HepG2 (cell line): ENCODE measurements at regions not wholly inside any gene's neighbourhood (a gene's known extent, or its start where the extent isn't known, plus 50 kb on each side); places are given as distances from the start of the nearest gene placed in this dataset.

Experiments used
- ATAC-seq: fragments of 200-7000 bp; cut with Tn5 transposase; 3 replicates; pipeline ENCODE4 v1.9.1; 2020; ENCODE audit warnings: mild to moderate bottlenecking, moderate library complexity
- BruUV-seq: library from RNA; stranded (reverse); fragments of 400-500 nt; replicated peaks from 2 replicates; lab custom pipeline; 2021; lab: Mats Ljungman, UMichigan
- CTCF ChIA-PET: fragments of 300-600 bp; formaldehyde crosslinking; extraction: SDS; loops from one replicate; lab custom pipeline; 2021; ENCODE audit warnings: low total read pairs, inconsistent platforms, low intra/inter-chr PET ratio; lab: Yijun Ruan, JAX
- POLR2A ChIA-PET: fragments of 350-600 bp; sonication (Branson Sonifier 250); formaldehyde crosslinking; loops from one replicate; lab custom pipeline; 2020; ENCODE audit warnings: antibody characterized with exemption, inconsistent platforms; lab: Yijun Ruan, JAX
- DNase-seq: peaks from one replicate; pipeline ENCODE4 v3.0.0-alpha.2; 2015; ENCODE audit warnings: low spot score
- FAIRE-seq: peaks from 3 replicates; lab custom pipeline; 2011; peaks lifted over from hg19 to GRCh38; lab: Jason Lieb, UNC
- H2AFZ ChIP-seq: one replicate; pipeline ENCODE4 v1.6.1; 2011; ENCODE audit warnings: low read length, inconsistent platforms
- H3K27ac ChIP-seq: fragments of 300-600 bp; 3 replicates; pipeline ENCODE4 v1.8.0; 2011; ENCODE audit warnings: mixed run types, mild to moderate bottlenecking, mixed read lengths, low read length, inconsistent platforms; ENCODE audit not compliant: insufficient read depth; ENCODE audit errors: extremely low read length
- H3K27me3 ChIP-seq, 2 experiments: fragments of 200-600 bp in 1 of 2; 2 replicates in 1 of 2; 3 replicates in 1 of 2; pipeline versions ENCODE4 v1.6.0 to v1.8.0; 2011; ENCODE audit warnings: low read length in 2 of 2, mild to moderate bottlenecking in 2 of 2, moderate library complexity in 2 of 2, inconsistent platforms in 1 of 2; ENCODE audit not compliant: insufficient read depth in 2 of 2, control insufficient read depth in 1 of 2
- H3K36me3 ChIP-seq, 2 experiments: fragments of 200-600 bp in 1 of 2; replicated peaks in 1 of 2; 2 replicates in 1 of 2; 3 replicates in 1 of 2; pipeline versions ENCODE4 v1.5.1 to v1.8.0; 2011; ENCODE audit warnings: low read length in 2 of 2, inconsistent platforms in 1 of 2; ENCODE audit not compliant: insufficient read depth in 2 of 2, control insufficient read depth in 1 of 2
- H3K4me1 ChIP-seq: 2 replicates; pipeline ENCODE4 v1.5.1; 2012; ENCODE audit warnings: low read length, inconsistent platforms; ENCODE audit not compliant: insufficient read depth
- H3K4me2 ChIP-seq: 2 replicates; pipeline ENCODE4 v1.6.0; 2011; ENCODE audit warnings: low read depth, low read length, inconsistent platforms
- H3K4me3 ChIP-seq, 3 experiments: fragments of 200-600 bp in 1 of 3; sonication (generic), shearing (Covaris generic) in 1 of 3; replicated peaks in 1 of 3; 2 replicates each; pipeline ENCODE4 v1.5.1; 2011 to 2016; ENCODE audit warnings: low read length in 3 of 3, inconsistent platforms in 2 of 3, low read depth in 2 of 3, mild to moderate bottlenecking in 2 of 3, control low read depth in 1 of 3, mixed read lengths in 1 of 3; ENCODE audit not compliant: insufficient read depth in 1 of 3
- H3K79me2 ChIP-seq: one replicate; pipeline ENCODE4 v1.6.1; 2011; ENCODE audit warnings: low read length, inconsistent platforms; ENCODE audit not compliant: insufficient read depth
- H3K9ac ChIP-seq: 2 replicates; pipeline ENCODE4 v1.6.0; 2011; ENCODE audit warnings: mild to moderate bottlenecking, low read depth, low read length, inconsistent platforms; ENCODE audit not compliant: insufficient read depth
- H3K9me3 ChIP-seq: 2 replicates; pipeline ENCODE4 v1.5.1; 2012; ENCODE audit warnings: mild to moderate bottlenecking, low read length
- H4K20me1 ChIP-seq: 2 replicates; pipeline ENCODE4 v1.6.0; 2011; ENCODE audit warnings: inconsistent platforms, mild to moderate bottlenecking, low read length, moderate library complexity; ENCODE audit not compliant: insufficient read depth
- ATRX ChIP-seq: sonication (generic); formaldehyde crosslinking; IDR thresholded peaks from 2 replicates; pipeline ENCODE4 v1.4.0; 2020; ENCODE audit warnings: missing genetic modification reagents, borderline replicate concordance
- BHLHE40 ChIP-seq: IDR thresholded peaks from 2 replicates; pipeline ENCODE4 v1.6.1; 2011; ENCODE audit warnings: low read length, improper control_type of control experiment
- EHMT2 ChIP-seq: fragments of 200-600 bp; sonication (generic); IDR thresholded peaks from 2 replicates; pipeline ENCODE4 v1.7.0; 2017; ENCODE audit warnings: antibody characterized with exemption, low read depth, low read length, borderline replicate concordance
- LBX2 ChIP-seq: sonication (generic); formaldehyde crosslinking; IDR thresholded peaks from 2 replicates; pipeline ENCODE4 v1.5.0; 2020; ENCODE audit warnings: missing genetic modification reagents, mild to moderate bottlenecking, borderline replicate concordance
- MXI1 ChIP-seq: IDR thresholded peaks from 3 replicates; pipeline ENCODE4 v1.6.1; 2012; ENCODE audit warnings: low read depth, low read length, inconsistent platforms, borderline replicate concordance
- PHF5A ChIP-seq: IDR thresholded peaks from one replicate; pipeline ENCODE4 v1.6.1; 2018; ENCODE audit warnings: low read depth, missing genetic modification reagents; ENCODE audit not compliant: unreplicated experiment
- RNF2 ChIP-seq: fragments of 450-650 bp; conservative IDR thresholded peaks from 2 replicates; pipeline ENCODE4 v1.6.1; 2016; ENCODE audit warnings: low read depth
- SAFB2 ChIP-seq: sonication (generic); formaldehyde crosslinking; IDR thresholded peaks from 2 replicates; pipeline ENCODE4 v1.5.1; 2020; ENCODE audit warnings: missing genetic modification reagents, low read depth, mild to moderate bottlenecking, borderline replicate concordance
- SNAI1 ChIP-seq: sonication (generic); formaldehyde crosslinking; IDR thresholded peaks from 2 replicates; pipeline ENCODE4 v1.5.0; 2020; ENCODE audit warnings: mild to moderate bottlenecking, missing genetic modification reagents, borderline replicate concordance
- ZNF33A ChIP-seq: sonication (generic); formaldehyde crosslinking; IDR thresholded peaks from 2 replicates; pipeline ENCODE4 v1.5.1; 2020; ENCODE audit warnings: missing genetic modification reagents, mild to moderate bottlenecking, moderate library complexity, borderline replicate concordance
- ZNF616 ChIP-seq: sonication (generic); formaldehyde crosslinking; IDR thresholded peaks from 2 replicates; pipeline ENCODE4 v1.5.0; 2020; ENCODE audit warnings: low read depth, mild to moderate bottlenecking, missing genetic modification reagents
- WGBS: methylation state at CpG from one replicate; pipeline ENCODE4 v1.1.6; 2017; ENCODE audit warnings: low lambda C conversion rate; 5-methylcytosine and 5-hydroxymethylcytosine counted together
- in situ Hi-C: cut with HindIII; loops from 2 replicates; pipeline ENCODE4 v1.10.0; 2017; ENCODE audit warnings: low pct_unique_long_range_greater_than_20kb; ENCODE audit not compliant: extremely low pct_ligation_motif_present
- intact Hi-C: fragments of 100-400 bp; cut with micrococcal nuclease; formaldehyde crosslinking; loops from one replicate; pipeline ENCODE4 v1.10.0; 2022; ENCODE audit not compliant: unreplicated experiment
- TF ChIP-seq, protein P1 (sequence below), 2 experiments: sonication (generic) in 1 of 2; formaldehyde crosslinking in 1 of 2; IDR thresholded peaks; 2 replicates each; pipeline versions ENCODE4 v1.4.0 to v1.6.1; 2016 to 2020; ENCODE audit warnings: borderline replicate concordance in 1 of 2, low read depth in 1 of 2, mild to moderate bottlenecking in 1 of 2, missing genetic modification reagents in 1 of 2

GRCh38 chr4:156015781-156016180, 62.1 kb upstream of the CTSO start (continued):
- no peak for TF ChIP-seq ZNF33A (CRISPR knock-in tag)
- no peak for TF ChIP-seq MXI1
- TF ChIP-seq PHF5A (CRISPR knock-in tag) = no peak
- TF ChIP-seq, all 625 proteins: peak for 0

GRCh38 chr4:156006192-156006591, 52.5 kb upstream of the CTSO start:
- Histone ChIP-seq H3K4me1 (no peaks in the 10 kb centered on the region), H3K36me3 (no peaks in the 10 kb centered on the region)
- CTCF ChIA-PET = no interaction called here
- WGBS = 51% methylated on average over 10 of the region's 16 CpGs
- no peak for FAIRE-seq
- BruUV-seq = no TSS peak
- ATAC-seq = no peak
- TF ChIP-seq BHLHE40 (no peak), LBX2 (CRISPR knock-in tag) (no peak), ATRX (CRISPR knock-in tag) (no peak), ZNF616 (CRISPR knock-in tag) (no peak), SAFB2 (CRISPR knock-in tag) (no peak), SNAI1 (CRISPR knock-in tag) (no peak), EHMT2 (no peak), RNF2 (no peak)
- TF ChIP-seq, protein P1, sequence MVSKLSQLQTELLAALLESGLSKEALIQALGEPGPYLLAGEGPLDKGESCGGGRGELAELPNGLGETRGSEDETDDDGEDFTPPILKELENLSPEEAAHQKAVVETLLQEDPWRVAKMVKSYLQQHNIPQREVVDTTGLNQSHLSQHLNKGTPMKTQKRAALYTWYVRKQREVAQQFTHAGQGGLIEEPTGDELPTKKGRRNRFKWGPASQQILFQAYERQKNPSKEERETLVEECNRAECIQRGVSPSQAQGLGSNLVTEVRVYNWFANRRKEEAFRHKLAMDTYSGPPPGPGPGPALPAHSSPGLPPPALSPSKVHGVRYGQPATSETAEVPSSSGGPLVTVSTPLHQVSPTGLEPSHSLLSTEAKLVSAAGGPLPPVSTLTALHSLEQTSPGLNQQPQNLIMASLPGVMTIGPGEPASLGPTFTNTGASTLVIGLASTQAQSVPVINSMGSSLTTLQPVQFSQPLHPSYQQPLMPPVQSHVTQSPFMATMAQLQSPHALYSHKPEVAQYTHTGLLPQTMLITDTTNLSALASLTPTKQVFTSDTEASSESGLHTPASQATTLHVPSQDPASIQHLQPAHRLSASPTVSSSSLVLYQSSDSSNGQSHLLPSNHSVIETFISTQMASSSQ (IDR thresholded peaks at IDR 0.05; ENCODE audit: low read depth) = no peak
- TF ChIP-seq, protein P1 (CRISPR knock-in tag; IDR thresholded peaks at IDR 0.05; ENCODE audit: borderline replicate concordance) = no peak
- TF ChIP-seq, all 625 proteins: peak for 0
- no peaks in the 10 kb centered on the region for H3K79me2 ChIP-seq
- no peak overlapping the region for H3K9ac ChIP-seq
- no peaks in the 10 kb centered on the region for H3K27me3 ChIP-seq
- no peaks in the 10 kb centered on the region for H3K9me3 ChIP-seq
- POLR2A ChIA-PET = no interaction called here
- no peak overlapping the region for H3K27ac ChIP-seq
- no peak overlapping the region for H3K4me2 ChIP-seq
- no peak overlapping the region for H3K4me3 ChIP-seq
- no peaks in the 10 kb centered on the region for H4K20me1 ChIP-seq
- intact Hi-C loops (no loop called here), in situ Hi-C loops (no loop called here)
- no peak overlapping the region for H2AFZ ChIP-seq
- DNase-seq = no peak
